ENCODE measurements at regions not wholly inside any gene's neighbourhood (a gene's known extent, or its start where the extent isn't known, plus 50 kb on each side); places are given as distances from the start of the nearest gene placed in this dataset.

- in situ Hi-C loops (cut with MboI) (no loop called here), intact Hi-C loops (cut with micrococcal nuclease; ENCODE audit: unreplicated experiment) (no loop called here)
- FAIRE-seq (no peak), DNase-seq (ENCODE audit: low read depth, low spot score) (no peak), ATAC-seq (no peak)
- POLR2A ChIA-PET, result no interaction called here
- TF ChIP-seq CTCF (IDR thresholded peaks at IDR 0.05 in 2 of 3, conservative IDR thresholded peaks at IDR 0.05 in 1 of 3; ENCODE audit: control insufficient read depth in 2 of 3, extremely low read depth in 1 of 3, insufficient read depth in 1 of 3, low read depth in 3 of 3, low read length in 3 of 3) (no peak), E2F8 (IDR thresholded peaks at IDR 0.05; ENCODE audit: low read depth, partially characterized antibody) (no peak), ATF3 (IDR thresholded peaks at IDR 0.05; ENCODE audit: borderline replicate concordance, extremely low read depth, low read depth, low read length) (no peak), ASH2L (IDR thresholded peaks at IDR 0.05; ENCODE audit: borderline replicate concordance, low read depth) (no peak), SREBF1 (IDR thresholded peaks at IDR 0.05; ENCODE audit: low read length) (no peak), BCL11A (IDR thresholded peaks at IDR 0.05; ENCODE audit: low read depth, low read length) (no peak), SRF (IDR thresholded peaks at IDR 0.05; ENCODE audit: low read depth in 2 of 2, low read length in 2 of 2) (no peak), POLR2A (IDR thresholded peaks at IDR 0.05; ENCODE audit: low read depth, low read length) (no peak)
- Histone ChIP-seq H3K79me2 (ENCODE audit: control insufficient read depth, insufficient read depth, low read length) (no peaks in the 10 kb centered on the region), H3K27ac (ENCODE audit: control insufficient read depth, insufficient read depth) (no peak overlapping the region), H3K27me3 (replicated peaks in 1 of 2; ENCODE audit: control insufficient read depth in 2 of 2, insufficient read depth in 2 of 2, low read length in 1 of 2) (peaks cover 0 to 2% of the 10 kb centered on the region in 2 experiments; a peak in 3 of 4 replicates), H3K4me2 (ENCODE audit: control insufficient read depth, insufficient read depth) (no peak overlapping the region), H3K9ac (ENCODE audit: control insufficient read depth, insufficient read depth, low read length) (no peak overlapping the region), H4K20me1 (ENCODE audit: control insufficient read depth, insufficient read depth) (no peaks in the 10 kb centered on the region), H3K4me1 (ENCODE audit: control insufficient read depth, insufficient read depth, low read length) (no peaks in the 10 kb centered on the region), H3K36me3 (ENCODE audit: control insufficient read depth in 2 of 2, insufficient read depth in 2 of 2, low read length in 1 of 2) (no peaks in the 10 kb centered on the region), H3K4me3 (no peak overlapping the region), H3K9me3 (replicated peaks; ENCODE audit: control insufficient read depth, insufficient read depth, low read length) (no peaks in the 10 kb centered on the region), H2AFZ (ENCODE audit: control insufficient read depth, low read depth, low read length) (no peak overlapping the region)
- RAD21 ChIA-PET (ENCODE audit: unreplicated experiment), result no interaction called here
- BruUV-seq (replicated peaks), result no TSS peak
- SMC1A ChIA-PET (ENCODE audit: uncharacterized antibody, unreplicated experiment), result no interaction called here
- 34% methylated on average over 19 of the region's 19 CpGs for WGBS (ENCODE audit: insufficient coverage, insufficient replicate concordance, low lambda C conversion rate, missing lambda C conversion rate)
- CTCF ChIA-PET, result interaction anchor here (0.6 kb wide), 1 partner anchor 676 kb away, joined by 3 read pairs; no protein-coding TSS in a partner anchor
These were observed 144.4 kb downstream of the NSG2 start for GRCh38 chr5:174189654-174190541.

Data from GM12878 (cell line).